Central memory CD4-positive, alpha-beta T cell (primary cell): ENCODE measurements at regions not wholly inside any gene's neighbourhood (a gene's known extent, or its start where the extent isn't known, plus 50 kb on each side); places are given as distances from the start of the nearest gene placed in this dataset.

Experiments used
- DNase-seq: peaks from one replicate; pipeline ENCODE4 v3.0.0; 2022

- no peak for DNase-seq
These were observed 113.9 kb upstream of the FOXF1 start for GRCh38 chr16:86396422-86396821.

GRCh38 chr16:86396901-86397311 lies 113.4 kb upstream of the FOXF1 start:
- DNase-seq, result no peak

- no peak for DNase-seq
These were observed 112.1 kb upstream of the FOXF1 start for GRCh38 chr16:86398201-86398600.

GRCh38 chr16:86398622-86399021 lies 111.7 kb upstream of the FOXF1 start:
- no peak for DNase-seq

GRCh38 chr16:86401126-86401525 lies 109.2 kb upstream of the FOXF1 start:
- no peak for DNase-seq

- DNase-seq, result no peak
These were observed 107.2 kb upstream of the FOXF1 start for GRCh38 chr16:86403085-86403484.

GRCh38 chr16:86403541-86404163 lies 106.7 kb upstream of the FOXF1 start:
- no peak for DNase-seq

- no peak for DNase-seq
These were observed 105.6 kb upstream of the FOXF1 start for GRCh38 chr16:86404678-86405077.

GRCh38 chr16:86405319-86405718 lies 105.0 kb upstream of the FOXF1 start:
- no peak for DNase-seq

GRCh38 chr16:86406056-86406455 lies 104.3 kb upstream of the FOXF1 start:
- DNase-seq, result no peak

GRCh38 chr16:86408685-86409084 lies 101.6 kb upstream of the FOXF1 start:
- DNase-seq, result no peak

GRCh38 chr16:86410081-86410480 lies 100.2 kb upstream of the FOXF1 start:
- DNase-seq, result no peak

- DNase-seq, result no peak
These were observed 99.8 kb upstream of the FOXF1 start for GRCh38 chr16:86410529-86410928.

GRCh38 chr16:86411897-86412296 lies 98.4 kb upstream of the FOXF1 start:
- DNase-seq, result no peak

- DNase-seq, result no peak
These were observed 95.2 kb upstream of the FOXF1 start for GRCh38 chr16:86414991-86415740.

- DNase-seq, result no peak
These were observed 91.3 kb upstream of the FOXF1 start for GRCh38 chr16:86418981-86419380.

- DNase-seq, result no peak
These were observed 90.8 kb upstream of the FOXF1 start for GRCh38 chr16:86419518-86419917.

GRCh38 chr16:86421995-86422394 lies 88.3 kb upstream of the FOXF1 start:
- no peak for DNase-seq

- no peak for DNase-seq
These were observed 85.9 kb upstream of the FOXF1 start for GRCh38 chr16:86424398-86424797.

- DNase-seq, result no peak
These were observed 85.3 kb upstream of the FOXF1 start for GRCh38 chr16:86424985-86425384.

GRCh38 chr16:86426063-86426642 lies 84.2 kb upstream of the FOXF1 start:
- no peak for DNase-seq

- DNase-seq, result no peak
These were observed 82.9 kb upstream of the FOXF1 start for GRCh38 chr16:86427433-86427851.

GRCh38 chr16:86428729-86429517 lies 81.4 kb upstream of the FOXF1 start:
- DNase-seq, result no peak
